ENCODE measurements at regions not wholly inside any gene's neighbourhood (a gene's known extent, or its start where the extent isn't known, plus 50 kb on each side); places are given as distances from the start of the nearest gene placed in this dataset.

DNA sequence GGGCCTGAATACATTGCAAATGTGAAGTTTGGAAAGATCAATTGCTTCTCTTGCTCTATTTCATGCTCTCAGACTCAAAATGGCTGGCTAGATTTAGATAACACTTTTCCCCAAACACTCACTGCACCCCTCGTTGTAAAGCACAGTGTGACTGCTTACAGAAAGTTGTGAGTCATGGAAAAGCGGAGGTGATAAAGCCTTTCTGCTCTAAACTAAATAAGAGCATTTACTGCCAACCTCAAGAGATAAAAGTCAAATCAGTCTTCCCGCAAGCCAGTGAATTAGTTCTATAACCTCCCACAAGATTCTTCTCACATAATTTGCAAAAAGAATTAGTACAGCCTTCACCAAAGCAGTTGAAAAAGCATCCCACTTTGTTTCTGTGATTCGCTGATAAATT lies 168.7 kb downstream of the WT1 start (continued):
- TF ChIP-seq, protein P1, sequence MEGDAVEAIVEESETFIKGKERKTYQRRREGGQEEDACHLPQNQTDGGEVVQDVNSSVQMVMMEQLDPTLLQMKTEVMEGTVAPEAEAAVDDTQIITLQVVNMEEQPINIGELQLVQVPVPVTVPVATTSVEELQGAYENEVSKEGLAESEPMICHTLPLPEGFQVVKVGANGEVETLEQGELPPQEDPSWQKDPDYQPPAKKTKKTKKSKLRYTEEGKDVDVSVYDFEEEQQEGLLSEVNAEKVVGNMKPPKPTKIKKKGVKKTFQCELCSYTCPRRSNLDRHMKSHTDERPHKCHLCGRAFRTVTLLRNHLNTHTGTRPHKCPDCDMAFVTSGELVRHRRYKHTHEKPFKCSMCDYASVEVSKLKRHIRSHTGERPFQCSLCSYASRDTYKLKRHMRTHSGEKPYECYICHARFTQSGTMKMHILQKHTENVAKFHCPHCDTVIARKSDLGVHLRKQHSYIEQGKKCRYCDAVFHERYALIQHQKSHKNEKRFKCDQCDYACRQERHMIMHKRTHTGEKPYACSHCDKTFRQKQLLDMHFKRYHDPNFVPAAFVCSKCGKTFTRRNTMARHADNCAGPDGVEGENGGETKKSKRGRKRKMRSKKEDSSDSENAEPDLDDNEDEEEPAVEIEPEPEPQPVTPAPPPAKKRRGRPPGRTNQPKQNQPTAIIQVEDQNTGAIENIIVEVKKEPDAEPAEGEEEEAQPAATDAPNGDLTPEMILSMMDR (conservative IDR thresholded peaks at IDR 0.05; ENCODE audit: low read depth in 2 of 2), result no peak
- no peak for TF ChIP-seq STAT1 (IDR thresholded peaks at IDR 0.05; ENCODE audit: unreplicated experiment)
- no peak for TF ChIP-seq ZNF331 (CRISPR knock-in tag; IDR thresholded peaks at IDR 0.05; ENCODE audit: low read depth)
- TF ChIP-seq, protein P2, sequence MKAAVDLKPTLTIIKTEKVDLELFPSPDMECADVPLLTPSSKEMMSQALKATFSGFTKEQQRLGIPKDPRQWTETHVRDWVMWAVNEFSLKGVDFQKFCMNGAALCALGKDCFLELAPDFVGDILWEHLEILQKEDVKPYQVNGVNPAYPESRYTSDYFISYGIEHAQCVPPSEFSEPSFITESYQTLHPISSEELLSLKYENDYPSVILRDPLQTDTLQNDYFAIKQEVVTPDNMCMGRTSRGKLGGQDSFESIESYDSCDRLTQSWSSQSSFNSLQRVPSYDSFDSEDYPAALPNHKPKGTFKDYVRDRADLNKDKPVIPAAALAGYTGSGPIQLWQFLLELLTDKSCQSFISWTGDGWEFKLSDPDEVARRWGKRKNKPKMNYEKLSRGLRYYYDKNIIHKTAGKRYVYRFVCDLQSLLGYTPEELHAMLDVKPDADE (IDR thresholded peaks at IDR 0.05), result no peak
- TF ChIP-seq ZNF114 (CRISPR knock-in tag; IDR thresholded peaks at IDR 0.05), result no peak
- no peak for TF ChIP-seq CREB1 (CRISPR knock-in tag; IDR thresholded peaks at IDR 0.05; ENCODE audit: low read depth)
- no peak for TF ChIP-seq JUNB (IDR thresholded peaks at IDR 0.05; ENCODE audit: unreplicated experiment)
- no peak for TF ChIP-seq POLR2AphosphoS5 (IDR thresholded peaks at IDR 0.05; ENCODE audit: low read depth)
- TF ChIP-seq, protein P3, sequence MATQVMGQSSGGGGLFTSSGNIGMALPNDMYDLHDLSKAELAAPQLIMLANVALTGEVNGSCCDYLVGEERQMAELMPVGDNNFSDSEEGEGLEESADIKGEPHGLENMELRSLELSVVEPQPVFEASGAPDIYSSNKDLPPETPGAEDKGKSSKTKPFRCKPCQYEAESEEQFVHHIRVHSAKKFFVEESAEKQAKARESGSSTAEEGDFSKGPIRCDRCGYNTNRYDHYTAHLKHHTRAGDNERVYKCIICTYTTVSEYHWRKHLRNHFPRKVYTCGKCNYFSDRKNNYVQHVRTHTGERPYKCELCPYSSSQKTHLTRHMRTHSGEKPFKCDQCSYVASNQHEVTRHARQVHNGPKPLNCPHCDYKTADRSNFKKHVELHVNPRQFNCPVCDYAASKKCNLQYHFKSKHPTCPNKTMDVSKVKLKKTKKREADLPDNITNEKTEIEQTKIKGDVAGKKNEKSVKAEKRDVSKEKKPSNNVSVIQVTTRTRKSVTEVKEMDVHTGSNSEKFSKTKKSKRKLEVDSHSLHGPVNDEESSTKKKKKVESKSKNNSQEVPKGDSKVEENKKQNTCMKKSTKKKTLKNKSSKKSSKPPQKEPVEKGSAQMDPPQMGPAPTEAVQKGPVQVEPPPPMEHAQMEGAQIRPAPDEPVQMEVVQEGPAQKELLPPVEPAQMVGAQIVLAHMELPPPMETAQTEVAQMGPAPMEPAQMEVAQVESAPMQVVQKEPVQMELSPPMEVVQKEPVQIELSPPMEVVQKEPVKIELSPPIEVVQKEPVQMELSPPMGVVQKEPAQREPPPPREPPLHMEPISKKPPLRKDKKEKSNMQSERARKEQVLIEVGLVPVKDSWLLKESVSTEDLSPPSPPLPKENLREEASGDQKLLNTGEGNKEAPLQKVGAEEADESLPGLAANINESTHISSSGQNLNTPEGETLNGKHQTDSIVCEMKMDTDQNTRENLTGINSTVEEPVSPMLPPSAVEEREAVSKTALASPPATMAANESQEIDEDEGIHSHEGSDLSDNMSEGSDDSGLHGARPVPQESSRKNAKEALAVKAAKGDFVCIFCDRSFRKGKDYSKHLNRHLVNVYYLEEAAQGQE (IDR thresholded peaks at IDR 0.05; ENCODE audit: unreplicated experiment), result no peak

DNA sequence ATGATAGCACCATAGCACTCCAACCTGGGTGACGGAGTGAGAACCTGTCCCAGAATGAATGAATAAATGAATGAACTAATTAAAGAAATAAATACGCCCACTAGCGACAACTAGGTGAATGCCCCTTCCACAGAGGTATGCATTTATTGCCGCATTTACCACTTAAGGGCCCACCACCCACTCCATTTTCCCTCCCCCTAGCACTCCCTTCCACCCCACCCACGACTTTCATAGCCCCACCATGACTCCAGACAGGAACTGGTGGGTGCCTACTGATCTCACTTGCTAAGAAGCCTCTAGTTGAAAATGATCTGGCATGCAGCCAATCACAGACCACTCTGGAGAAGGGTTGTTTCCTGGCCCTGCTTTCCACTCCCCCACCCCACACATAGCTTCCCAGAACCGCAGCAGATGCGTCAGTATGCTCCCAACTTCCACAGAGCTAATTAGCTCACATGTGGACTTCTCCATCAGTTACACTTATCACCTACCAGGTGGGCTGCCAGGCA lies 167.6 kb downstream of the WT1 start:
- Mint-ChIP-seq H3K36me3 (ENCODE audit: low read depth) (no peaks in the 10 kb centered on the region), H3K4me3 (no peak overlapping the region), H3K27me3 (ENCODE audit: insufficient read depth, low read depth, poor library complexity) (peaks cover 9% of the 10 kb centered on the region), H3K4me1 (peaks cover 4% of the 10 kb centered on the region), H3K27ac (no peak overlapping the region), H3K9me3 (no peaks in the 10 kb centered on the region; the same call in 2 of the 3 replicates)
- Histone ChIP-seq H3K79me2 (replicated peaks; ENCODE audit: insufficient read depth) (no peaks in the 10 kb centered on the region), H2AFZ (peak overlapping the region; percentile 66), H3K4me1 (ENCODE audit: insufficient read depth) (peaks cover 6% of the 10 kb centered on the region; the same call in 1 of the 2 replicates), H4K20me1 (replicated peaks; ENCODE audit: insufficient read depth) (no peaks in the 10 kb centered on the region), H3K4me2 (no peak overlapping the region), H3K27ac (ENCODE audit: low read depth) (no peak overlapping the region), H3F3A (replicated peaks; ENCODE audit: low read depth) (no peaks in the 10 kb centered on the region), H3K36me3 (ENCODE audit: insufficient read depth) (no peaks in the 10 kb centered on the region), H3K9me2 (ENCODE audit: insufficient read depth) (no peaks in the 10 kb centered on the region), H3K27me3 (ENCODE audit: insufficient read depth) (no peaks in the 10 kb centered on the region), H3K4me3 (no peak overlapping the region)
- DNase-seq (ENCODE audit: low spot score), result no peak
- no peak for ATAC-seq
- TF ChIP-seq ZNF331 (CRISPR knock-in tag; IDR thresholded peaks at IDR 0.05; ENCODE audit: low read depth) (no peak), POLR2AphosphoS5 (IDR thresholded peaks at IDR 0.05; ENCODE audit: low read depth) (no peak), JUNB (IDR thresholded peaks at IDR 0.05; ENCODE audit: unreplicated experiment) (no peak), EZH2 (IDR thresholded peaks at IDR 0.05; ENCODE audit: low read depth, unreplicated experiment) (no peak), EZH2phosphoT487 (IDR thresholded peaks at IDR 0.05; ENCODE audit: unreplicated experiment) (no peak), STAT1 (IDR thresholded peaks at IDR 0.05; ENCODE audit: unreplicated experiment) (no peak)
- TF ChIP-seq, protein P1 (conservative IDR thresholded peaks at IDR 0.05; ENCODE audit: low read depth in 2 of 2), result no peak

Data from GM23338 (cell line).